ENCODE measurements at regions not wholly inside any gene's neighbourhood (a gene's known extent, or its start where the extent isn't known, plus 50 kb on each side); places are given as distances from the start of the nearest gene placed in this dataset.

GRCh38 chr16:85376292-85377095, 236.6 kb upstream of the GSE1 start:
- Histone ChIP-seq H3K79me2 (ENCODE audit: control insufficient read depth, low read length) (no peaks in the 10 kb centered on the region), H3K4me2 (ENCODE audit: low read length) (no peak overlapping the region), H3F3A (ENCODE audit: control insufficient read depth, insufficient read depth) (no peaks in the 10 kb centered on the region), H3K4me1 (ENCODE audit: control insufficient read depth, low read length) (no peaks in the 10 kb centered on the region), H3K4me3 (ENCODE audit: low read length) (no peak overlapping the region), H4K20me1 (ENCODE audit: control insufficient read depth, insufficient read depth, low read depth, low read length) (no peaks in the 10 kb centered on the region; the same call in 1 of the 2 replicates), H3K27ac (ENCODE audit: low read depth, low read length) (no peak overlapping the region), H3K9me3 (ENCODE audit: control insufficient read depth, insufficient read depth, low read length) (no peaks in the 10 kb centered on the region), H3K36me3 (ENCODE audit: control insufficient read depth, low read length) (no peaks in the 10 kb centered on the region), H3K9me2 (replicated peaks; ENCODE audit: control insufficient read depth, low read length) (no peaks in the 10 kb centered on the region), H3K27me3 (ENCODE audit: control insufficient read depth, low read length) (no peaks in the 10 kb centered on the region)
- TF ChIP-seq EZH2phosphoT487 (IDR thresholded peaks at IDR 0.05; ENCODE audit: borderline replicate concordance, low read length) (no peak), CTCF (IDR thresholded peaks at IDR 0.05; ENCODE audit: low read depth, low read length, poor library complexity, severe bottlenecking) (no peak)

- Histone ChIP-seq H3K4me2 (ENCODE audit: low read length) (no peak overlapping the region), H3F3A (ENCODE audit: control insufficient read depth, insufficient read depth) (no peaks in the 10 kb centered on the region), H4K20me1 (ENCODE audit: control insufficient read depth, insufficient read depth, low read depth, low read length) (no peaks in the 10 kb centered on the region; the same call in 1 of the 2 replicates), H3K27ac (ENCODE audit: low read depth, low read length) (no peak overlapping the region), H3K4me1 (ENCODE audit: control insufficient read depth, low read length) (no peaks in the 10 kb centered on the region), H3K9me2 (replicated peaks; ENCODE audit: control insufficient read depth, low read length) (no peaks in the 10 kb centered on the region), H3K9me3 (ENCODE audit: control insufficient read depth, insufficient read depth, low read length) (no peaks in the 10 kb centered on the region), H3K79me2 (ENCODE audit: control insufficient read depth, low read length) (no peaks in the 10 kb centered on the region), H3K36me3 (ENCODE audit: control insufficient read depth, low read length) (no peaks in the 10 kb centered on the region), H3K4me3 (ENCODE audit: low read length) (no peak overlapping the region), H3K27me3 (ENCODE audit: control insufficient read depth, low read length) (no peaks in the 10 kb centered on the region)
- TF ChIP-seq EZH2phosphoT487 (IDR thresholded peaks at IDR 0.05; ENCODE audit: borderline replicate concordance, low read length) (no peak), CTCF (IDR thresholded peaks at IDR 0.05; ENCODE audit: low read depth, low read length, poor library complexity, severe bottlenecking) (no peak)
Measured at GRCh38 chr16:85377388-85378144, 235.6 kb upstream of the GSE1 start.

- no peak overlapping the region for H3K27ac ChIP-seq (ENCODE audit: low read depth, low read length)
- no peaks in the 10 kb centered on the region for H3K79me2 ChIP-seq (ENCODE audit: control insufficient read depth, low read length)
- H4K20me1 ChIP-seq (ENCODE audit: control insufficient read depth, insufficient read depth, low read depth, low read length) = no peaks in the 10 kb centered on the region; the same call in 1 of the 2 replicates
- no peaks in the 10 kb centered on the region for H3K36me3 ChIP-seq (ENCODE audit: control insufficient read depth, low read length)
- TF ChIP-seq EZH2phosphoT487 (IDR thresholded peaks at IDR 0.05; ENCODE audit: borderline replicate concordance, low read length) (no peak), CTCF (IDR thresholded peaks at IDR 0.05; ENCODE audit: low read depth, low read length, poor library complexity, severe bottlenecking) (no peak)
- no peaks in the 10 kb centered on the region for H3K4me1 ChIP-seq (ENCODE audit: control insufficient read depth, low read length)
- no peaks in the 10 kb centered on the region for H3K9me2 ChIP-seq (replicated peaks; ENCODE audit: control insufficient read depth, low read length)
- no peaks in the 10 kb centered on the region for H3F3A ChIP-seq (ENCODE audit: control insufficient read depth, insufficient read depth)
- H3K4me2 ChIP-seq (ENCODE audit: low read length) = no peak overlapping the region
- no peak overlapping the region for H3K4me3 ChIP-seq (ENCODE audit: low read length)
- no peaks in the 10 kb centered on the region for H3K27me3 ChIP-seq (ENCODE audit: control insufficient read depth, low read length)
- peaks cover 2% of the 10 kb centered on the region; the same call in 1 of the 2 replicates for H3K9me3 ChIP-seq (ENCODE audit: control insufficient read depth, insufficient read depth, low read length)
Measured at GRCh38 chr16:85378145-85379040, 234.7 kb upstream of the GSE1 start.
